Thyroid gland (tissue), 4 donors: ENCODE measurements at regions not wholly inside any gene's neighbourhood (a gene's known extent, or its start where the extent isn't known, plus 50 kb on each side); places are given as distances from the start of the nearest gene placed in this dataset.

Source experiments
- POLR2A ChIP-seq, 2 donors: fragments of 450-650 bp; IDR thresholded peaks; one replicate each; pipeline ENCODE4 v1.6.1; 2017; ENCODE audit warnings: antibody characterized with exemption in 2 of 2, mild to moderate bottlenecking in 2 of 2, moderate library complexity in 1 of 2
- TF ChIP-seq, protein P1 (sequence below), 6 experiments: fragments of 200-600 bp in 3 of 6; fragments of 450-650 bp in 3 of 6; sonication (generic) in 3 of 6; IDR thresholded peaks; one replicate each; pipeline ENCODE4 v1.5.1; 2016 to 2019; ENCODE audit warnings: antibody characterized with exemption in 6 of 6, mild to moderate bottlenecking in 2 of 6, inconsistent platforms in 1 of 6, moderate library complexity in 1 of 6

DNA sequence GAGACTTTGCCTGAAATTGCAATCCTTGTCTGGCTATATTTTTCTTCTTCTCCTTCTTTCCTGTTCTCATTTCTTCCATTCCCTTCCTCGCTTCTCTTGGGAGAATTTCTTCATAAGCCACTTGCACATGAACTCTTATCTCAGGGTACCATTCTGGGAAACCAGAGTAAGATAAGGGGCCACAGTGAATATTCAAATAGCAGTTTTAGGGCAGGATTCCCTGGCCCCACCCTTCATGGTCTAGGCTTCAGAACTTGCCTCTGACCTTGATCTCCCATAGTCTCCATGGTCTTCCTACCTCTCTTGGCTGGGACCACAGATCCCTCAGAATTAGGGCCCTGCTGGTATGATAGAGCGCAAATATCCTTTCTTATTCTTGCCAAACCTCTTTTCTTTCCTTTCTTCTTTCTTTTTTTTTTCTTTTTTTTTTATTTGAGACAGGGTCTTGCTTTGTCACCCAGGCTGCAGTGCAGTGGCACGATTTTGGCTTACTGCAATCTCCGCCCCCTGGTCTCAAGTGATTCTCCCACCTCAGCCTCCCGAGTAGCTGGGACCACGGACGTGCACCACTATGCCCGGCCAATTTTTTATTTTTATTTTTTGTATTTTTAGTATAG lies 123.0 kb upstream of the CITED2 start:
- TF ChIP-seq POLR2A (IDR thresholded peaks at IDR 0.05) = no peak
- TF ChIP-seq, protein P1, sequence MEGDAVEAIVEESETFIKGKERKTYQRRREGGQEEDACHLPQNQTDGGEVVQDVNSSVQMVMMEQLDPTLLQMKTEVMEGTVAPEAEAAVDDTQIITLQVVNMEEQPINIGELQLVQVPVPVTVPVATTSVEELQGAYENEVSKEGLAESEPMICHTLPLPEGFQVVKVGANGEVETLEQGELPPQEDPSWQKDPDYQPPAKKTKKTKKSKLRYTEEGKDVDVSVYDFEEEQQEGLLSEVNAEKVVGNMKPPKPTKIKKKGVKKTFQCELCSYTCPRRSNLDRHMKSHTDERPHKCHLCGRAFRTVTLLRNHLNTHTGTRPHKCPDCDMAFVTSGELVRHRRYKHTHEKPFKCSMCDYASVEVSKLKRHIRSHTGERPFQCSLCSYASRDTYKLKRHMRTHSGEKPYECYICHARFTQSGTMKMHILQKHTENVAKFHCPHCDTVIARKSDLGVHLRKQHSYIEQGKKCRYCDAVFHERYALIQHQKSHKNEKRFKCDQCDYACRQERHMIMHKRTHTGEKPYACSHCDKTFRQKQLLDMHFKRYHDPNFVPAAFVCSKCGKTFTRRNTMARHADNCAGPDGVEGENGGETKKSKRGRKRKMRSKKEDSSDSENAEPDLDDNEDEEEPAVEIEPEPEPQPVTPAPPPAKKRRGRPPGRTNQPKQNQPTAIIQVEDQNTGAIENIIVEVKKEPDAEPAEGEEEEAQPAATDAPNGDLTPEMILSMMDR (IDR thresholded peaks at IDR 0.05) = no peak
